Naive thymus-derived CD4-positive, alpha-beta T cell (primary cell): ENCODE measurements at regions not wholly inside any gene's neighbourhood (a gene's known extent, or its start where the extent isn't known, plus 50 kb on each side); places are given as distances from the start of the nearest gene placed in this dataset.
A peak's percentile ranks its signal among the peaks of the same experiment; 100 is the strongest.

Source experiments
- ATAC-seq: fragments of 150-1000 bp; cut with Tn5 transposase; 2 replicates; pipeline ENCODE4 v1.10.0; 2021; ENCODE audit warnings: mild to moderate bottlenecking, moderate library complexity
- CTCF ChIA-PET: fragments of 350-600 bp; sonication (Branson Sonifier 250); formaldehyde crosslinking; loops from one replicate; lab custom pipeline; 2021; ENCODE audit warnings: antibody characterized with exemption; lab: Charles Lee
- POLR2A ChIA-PET: fragments of 350-600 bp; sonication (Branson Sonifier 250); formaldehyde crosslinking; loops from one replicate; lab custom pipeline; 2021; ENCODE audit warnings: antibody characterized with exemption, inconsistent platforms; lab: Charles Lee
- DNase-seq, 9 donors: peaks; one replicate each; pipeline versions ENCODE4 v3.0.0 to v3.0.0-alpha.2; 2020 to 2022; ENCODE audit warnings: mixed read lengths in 1 of 9
- H3K27ac ChIP-seq: one replicate; pipeline ENCODE4 v1.7.0; 2013; ENCODE audit warnings: mild to moderate bottlenecking, low read depth, low read length, moderate library complexity
- H3K27me3 ChIP-seq, 2 donors: one replicate each; pipeline ENCODE4 v1.7.0; 2013; ENCODE audit warnings: low read length in 2 of 2, mild to moderate bottlenecking in 2 of 2, moderate library complexity in 2 of 2; ENCODE audit not compliant: control insufficient read depth in 2 of 2, insufficient read depth in 2 of 2
- H3K36me3 ChIP-seq, 3 experiments: 1 replicate in 2 of 3; 2 replicates in 1 of 3; pipeline ENCODE4 v1.7.0; 2013; ENCODE audit warnings: low read length in 3 of 3, mild to moderate bottlenecking in 3 of 3, moderate library complexity in 1 of 3; ENCODE audit not compliant: insufficient read depth in 3 of 3, control insufficient read depth in 2 of 3
- H3K4me1 ChIP-seq, 2 donors: one replicate each; pipeline ENCODE4 v1.7.0; 2013; ENCODE audit warnings: low read length in 2 of 2, mild to moderate bottlenecking in 2 of 2, moderate library complexity in 1 of 2; ENCODE audit not compliant: control insufficient read depth in 2 of 2, insufficient read depth in 2 of 2
- H3K4me3 ChIP-seq: 2 replicates; pipeline ENCODE4 v1.7.0; 2013; ENCODE audit warnings: mild to moderate bottlenecking, low read length
- H3K9me3 ChIP-seq, 3 experiments: 1 replicate in 2 of 3; 2 replicates in 1 of 3; pipeline ENCODE4 v1.7.0; 2013; ENCODE audit warnings: low read length in 3 of 3; ENCODE audit not compliant: control insufficient read depth in 2 of 3
- H3K27ac Mint-ChIP-seq, 9 donors: one replicate each; pipeline ENCODE4 v1.8.0; 2020 to 2022; ENCODE audit warnings: mixed read lengths in 9 of 9, mild to moderate bottlenecking in 8 of 9, moderate library complexity in 5 of 9, inconsistent platforms in 2 of 9
- H3K27me3 Mint-ChIP-seq, 5 donors: one replicate each; pipeline ENCODE4 v1.8.0; 2021 to 2022; ENCODE audit warnings: mixed read lengths in 5 of 5, mild to moderate bottlenecking in 1 of 5
- H3K36me3 Mint-ChIP-seq, 5 donors: one replicate each; pipeline ENCODE4 v1.8.0; 2020 to 2022; ENCODE audit warnings: mixed read lengths in 5 of 5, mild to moderate bottlenecking in 3 of 5, inconsistent platforms in 1 of 5
- H3K4me1 Mint-ChIP-seq, 7 donors: one replicate each; pipeline ENCODE4 v1.8.0; 2020 to 2022; ENCODE audit warnings: mixed read lengths in 7 of 7, mild to moderate bottlenecking in 3 of 7, inconsistent platforms in 1 of 7
- H3K4me3 Mint-ChIP-seq, 10 donors: one replicate each; pipeline ENCODE4 v1.8.0; 2020 to 2022; ENCODE audit warnings: mild to moderate bottlenecking in 10 of 10, mixed read lengths in 10 of 10, moderate library complexity in 6 of 10, inconsistent platforms in 2 of 10
- H3K9me3 Mint-ChIP-seq, 11 donors: one replicate each; pipeline ENCODE4 v1.8.0; 2020 to 2022; ENCODE audit warnings: mixed read lengths in 11 of 11, mild to moderate bottlenecking in 4 of 11, inconsistent platforms in 1 of 11, moderate library complexity in 1 of 11
- intact Hi-C, 2 donors: fragments of 100-400 bp; cut with micrococcal nuclease; formaldehyde crosslinking; loops; one replicate each; pipeline ENCODE4 v1.15.1; 2023

GRCh38 chr11:62034036-62034338 lies 66.6 kb upstream of the FTH1 start:
- Histone ChIP-seq H3K4me3 (no peak overlapping the region), H3K4me1 (no peaks in the 10 kb centered on the region), H3K36me3 (no peaks in the 10 kb centered on the region), H3K9me3 (no peaks in the 10 kb centered on the region), H3K27me3 (no peaks in the 10 kb centered on the region), H3K27ac (no peak overlapping the region)
- CTCF ChIA-PET = no interaction called here
- peaks cover 0 to 11% (median 6%) of the 10 kb centered on the region in 7 donors for H3K4me1 Mint-ChIP-seq
- H3K27me3 Mint-ChIP-seq = peaks cover 0 to 23% (median 7%) of the 10 kb centered on the region in 5 donors
- POLR2A ChIA-PET = interaction anchor here (1.3 kb wide), 1 partner anchor 66 kb away, joined by 3 read pairs; no protein-coding TSS in a partner anchor
- peak overlapping the region in 6 of 9 donors; percentile 9 to 62 (median 35) for H3K27ac Mint-ChIP-seq
- peaks cover 0 to 10% (median 0%) of the 10 kb centered on the region in 5 donors for H3K36me3 Mint-ChIP-seq
- intact Hi-C loops = no loop called here
- no peak overlapping the region for H3K4me3 Mint-ChIP-seq
- DNase-seq (no peak), ATAC-seq (no peak)
- peaks cover 0 to 13% (median 3%) of the 10 kb centered on the region in 11 donors for H3K9me3 Mint-ChIP-seq

DNA sequence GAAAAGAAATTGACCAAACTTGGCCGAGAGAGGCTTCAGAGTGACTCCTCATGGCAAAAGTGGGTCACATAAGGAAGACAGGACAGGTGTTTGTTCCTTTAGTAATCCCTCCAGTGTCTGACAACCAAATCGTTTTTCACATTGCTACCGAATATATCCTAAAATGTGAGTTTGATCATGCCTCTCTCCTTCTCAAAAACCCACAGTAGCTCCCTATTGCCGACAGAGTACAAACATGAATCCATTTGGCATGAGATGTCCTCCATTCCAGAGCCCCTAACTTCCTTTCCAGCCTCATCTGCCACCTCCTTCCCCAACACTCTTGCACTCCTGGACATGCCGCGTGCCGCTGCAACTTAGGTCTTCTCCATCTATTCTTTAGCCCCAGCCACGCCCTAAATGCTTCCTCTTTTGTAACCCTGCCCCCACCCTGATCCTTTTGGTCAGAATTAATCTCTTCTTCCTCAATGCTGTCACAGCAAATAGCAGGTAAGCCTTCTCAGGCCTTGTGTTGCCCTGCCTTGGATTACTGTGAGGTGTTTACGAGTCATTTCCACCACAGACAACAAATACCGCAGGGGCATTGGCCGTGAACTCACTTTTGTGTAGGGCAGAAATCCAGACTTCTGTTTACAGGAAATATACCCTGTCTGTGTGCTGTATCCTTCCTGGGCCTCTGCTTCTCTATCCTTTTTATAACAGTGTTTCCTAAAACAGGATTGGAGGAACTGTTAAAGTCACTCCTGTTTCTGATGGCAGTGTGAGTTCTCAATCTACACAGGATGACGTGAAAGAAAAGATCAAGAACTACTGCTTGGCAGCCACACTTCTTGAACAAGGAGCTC lies 66.0 kb upstream of the FTH1 start:
- CTCF ChIA-PET = no interaction called here
- Mint-ChIP-seq H3K27ac (peak overlapping the region in 6 of 9 donors; percentile 9 to 84 (median 34)), H3K4me3 (peak overlapping the region in 1 of 10 donors; percentile 1), H3K36me3 (peaks cover 0 to 10% (median 0%) of the 10 kb centered on the region in 5 donors), H3K27me3 (peaks cover 0 to 20% (median 7%) of the 10 kb centered on the region in 5 donors), H3K9me3 (peaks cover 0 to 13% (median 3%) of the 10 kb centered on the region in 11 donors), H3K4me1 (peaks cover 0 to 11% (median 7%) of the 10 kb centered on the region in 7 donors)
- Histone ChIP-seq H3K27me3 (no peaks in the 10 kb centered on the region), H3K36me3 (no peaks in the 10 kb centered on the region), H3K27ac (no peak overlapping the region), H3K9me3 (no peaks in the 10 kb centered on the region), H3K4me3 (no peak overlapping the region), H3K4me1 (no peaks in the 10 kb centered on the region)
- DNase-seq (no peak), ATAC-seq (peak; percentile 90)
- POLR2A ChIA-PET = interaction anchor here (0.7 kb wide), 1 partner anchor 66 kb away, joined by 3 read pairs; the partner anchor contains the start of gene FTH1
- intact Hi-C loops = no loop called here

GRCh38 chr11:62030071-62030684 lies 62.7 kb upstream of the FTH1 start:
- H3K4me3 Mint-ChIP-seq = no peak overlapping the region
- intact Hi-C loops = no loop called here
- ATAC-seq (no peak), DNase-seq (no peak)
- H3K4me3 ChIP-seq = no peak overlapping the region
- no peaks in the 10 kb centered on the region for H3K9me3 ChIP-seq
- peaks cover 0 to 4% (median 0%) of the 10 kb centered on the region in 5 donors for H3K27me3 Mint-ChIP-seq
- H3K27ac Mint-ChIP-seq = peak overlapping the region in 5 of 9 donors; percentile 32 to 51 (median 43)
- H3K36me3 ChIP-seq = no peaks in the 10 kb centered on the region
- H3K27ac ChIP-seq = no peak overlapping the region
- peaks cover 1 to 12% of the 10 kb centered on the region in 2 donors for H3K4me1 ChIP-seq
- H3K4me1 Mint-ChIP-seq = peaks cover 7 to 23% (median 19%) of the 10 kb centered on the region in 7 donors
- no peaks in the 10 kb centered on the region for H3K27me3 ChIP-seq
- peaks cover 0 to 10% (median 0%) of the 10 kb centered on the region in 5 donors for H3K36me3 Mint-ChIP-seq
- peaks cover 0 to 16% (median 3%) of the 10 kb centered on the region in 11 donors for H3K9me3 Mint-ChIP-seq
- ChIA-PET CTCF (interaction anchor here (1.3 kb wide), 1 partner anchor 51 kb away, joined by 3 read pairs; no protein-coding TSS in a partner anchor), POLR2A (interaction anchor here (0.8 kb wide), 1 partner anchor 62 kb away, joined by 4 read pairs; no protein-coding TSS in a partner anchor)

DNA sequence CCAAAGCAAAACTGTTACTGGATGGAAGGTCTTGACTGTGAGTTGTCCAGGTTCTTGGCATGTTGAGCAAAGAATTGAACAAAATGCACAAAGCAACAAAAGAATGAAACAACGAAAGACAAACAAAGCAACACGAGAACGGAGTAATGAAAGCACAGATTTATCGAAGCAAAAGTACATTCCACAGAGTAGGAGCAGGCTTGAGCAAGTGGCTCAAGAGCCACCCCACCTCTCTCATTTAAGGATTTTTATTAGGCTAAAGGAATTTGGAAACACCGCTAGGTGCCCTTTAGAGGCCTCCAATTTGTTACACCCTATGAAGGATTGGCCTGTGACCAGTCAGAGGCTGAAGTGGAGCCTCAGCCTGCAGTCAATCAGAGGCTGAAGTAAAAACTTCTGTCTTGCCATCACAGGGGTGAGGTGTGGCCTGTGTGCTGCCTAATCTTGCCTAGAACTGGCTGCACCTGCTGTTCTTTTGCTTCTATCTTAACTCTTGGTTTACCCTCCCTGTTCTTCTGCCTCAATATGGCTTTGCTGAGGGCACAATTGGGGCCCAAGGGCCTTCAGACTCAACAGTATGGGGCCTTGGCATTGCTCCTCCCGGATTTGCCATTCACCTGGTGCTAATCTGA lies 59.4 kb upstream of the FTH1 start:
- Mint-ChIP-seq H3K4me1 (peaks cover 6 to 28% (median 24%) of the 10 kb centered on the region in 7 donors), H3K4me3 (peak overlapping the region in 1 of 10 donors; percentile 12), H3K27me3 (no peaks in the 10 kb centered on the region), H3K27ac (peak overlapping the region; percentile 8 to 100 (median 99)), H3K36me3 (peaks cover 0 to 2% (median 0%) of the 10 kb centered on the region in 5 donors), H3K9me3 (peaks cover 0 to 5% (median under 1%) of the 10 kb centered on the region in 11 donors)
- CTCF ChIA-PET = interaction anchor here (0.6 to 4.1 kb wide), 2 partner anchors 55 to 99 kb away, joined by 5 to 21 read pairs; no protein-coding TSS in a partner anchor
- Histone ChIP-seq H3K4me1 (peaks cover 9 to 17% of the 10 kb centered on the region in 2 donors), H3K27ac (peak overlapping the region; percentile 93), H3K36me3 (no peaks in the 10 kb centered on the region), H3K4me3 (no peak overlapping the region), H3K27me3 (no peaks in the 10 kb centered on the region), H3K9me3 (no peaks in the 10 kb centered on the region)
- intact Hi-C loops = loop anchor here (5.0 kb wide), 2 partner anchors 80 to 525 kb away; no protein-coding TSS in a partner anchor
- no peak for DNase-seq
- POLR2A ChIA-PET = interaction anchor here (0.8 to 6.5 kb wide), 4 partner anchors 55 to 72 kb away, joined by 3 to 145 read pairs (median 8); partner anchors contain the start of gene FTH1
- ATAC-seq = no peak

- ChIA-PET POLR2A (interaction anchor here (0.6 to 6.5 kb wide), 10 partner anchors 8 to 828 kb away, joined by 3 to 145 read pairs (median 3); partner anchors contain the start of gene FTH1), CTCF (interaction anchor here (0.8 to 4.1 kb wide), 6 partner anchors 17 to 272 kb away, joined by 3 to 21 read pairs (median 4); no protein-coding TSS in a partner anchor)
- H3K36me3 ChIP-seq = no peaks in the 10 kb centered on the region
- H3K9me3 Mint-ChIP-seq = peaks cover 0 to 16% (median 10%) of the 10 kb centered on the region in 11 donors
- H3K27ac ChIP-seq = peak overlapping the region; percentile 93
- H3K27me3 Mint-ChIP-seq = no peaks in the 10 kb centered on the region
- H3K4me1 ChIP-seq = peaks cover 9 to 17% of the 10 kb centered on the region in 2 donors
- ATAC-seq (peak; percentile 91), DNase-seq (peak; percentile 45 to 97 (median 93))
- intact Hi-C loops = loop anchor here (1.0 to 5.0 kb wide), 8 partner anchors 53 to 527 kb away; partner anchors contain the start of genes FTH1 (in 2 of the 2), FEN1 (in 1 of the 2) and TMEM258 (in 1 of the 2)
- H3K27me3 ChIP-seq = no peaks in the 10 kb centered on the region
- H3K27ac Mint-ChIP-seq = peak overlapping the region; percentile 95 to 100 (median 99)
- peaks cover 0 to 3% (median 0%) of the 10 kb centered on the region in 3 experiments for H3K9me3 ChIP-seq
- peaks cover 6 to 28% (median 24%) of the 10 kb centered on the region in 7 donors for H3K4me1 Mint-ChIP-seq
- peaks cover 4 to 8% (median 6%) of the 10 kb centered on the region in 5 donors for H3K36me3 Mint-ChIP-seq
- H3K4me3 Mint-ChIP-seq = peak overlapping the region; percentile 68 to 84 (median 76)
- peak overlapping the region; percentile 11 for H3K4me3 ChIP-seq
Observed at GRCh38 chr11:62025487-62026105, 58.2 kb upstream of the FTH1 start.
